Stomach (tissue), 8 donors: ENCODE measurements at regions not wholly inside any gene's neighbourhood (a gene's known extent, or its start where the extent isn't known, plus 50 kb on each side); places are given as distances from the start of the nearest gene placed in this dataset.

ENCODE experiments used
- DNase-seq, 2 donors: peaks; one replicate each; pipeline versions ENCODE4 v3.0.0 to v3.0.0-alpha.2; 2013 to 2019
- H3K27ac ChIP-seq, 5 donors: fragments of 200-600 bp in 4 of 5; sonication (generic) in 4 of 5; one replicate each; pipeline ENCODE4 v1.5.1; 2013 to 2019; ENCODE audit warnings: mild to moderate bottlenecking in 1 of 5, moderate library complexity in 1 of 5
- H3K27me3 ChIP-seq, 3 donors: fragments of 200-600 bp; sonication (generic); one replicate each; pipeline ENCODE4 v1.5.1; 2017 to 2019; ENCODE audit warnings: mixed run types in 1 of 3
- H3K36me3 ChIP-seq, 4 donors: fragments of 200-600 bp; sonication (generic); 1 replicate in 3 of 4; 2 replicates in 1 of 4; pipeline ENCODE4 v1.5.1; 2016 to 2019
- H3K4me1 ChIP-seq, 4 donors: fragments of 200-600 bp; sonication (generic); one replicate each; pipeline ENCODE4 v1.5.1; 2016 to 2019
- H3K4me3 ChIP-seq, 4 donors: fragments of 200-600 bp; sonication (generic) in 3 of 4; one replicate each; pipeline ENCODE4 v1.5.1; 2016 to 2019; ENCODE audit warnings: mild to moderate bottlenecking in 1 of 4
- H3K9me3 ChIP-seq, 4 donors: fragments of 200-600 bp; sonication (generic); one replicate each; pipeline ENCODE4 v1.5.1; 2016 to 2019
- EP300 ChIP-seq: sonication (generic); formaldehyde crosslinking; IDR thresholded peaks from one replicate; pipeline ENCODE4 v1.6.1; 2017; ENCODE audit warnings: antibody characterized with exemption
- POLR2A ChIP-seq, 4 donors: fragments of 450-650 bp; IDR thresholded peaks; one replicate each; pipeline ENCODE4 v1.6.1; 2016; ENCODE audit warnings: antibody characterized with exemption in 4 of 4, control low read depth in 2 of 4, mild to moderate bottlenecking in 1 of 4, moderate library complexity in 1 of 4
- POLR2AphosphoS5 ChIP-seq, 3 donors: sonication (generic); formaldehyde crosslinking; IDR thresholded peaks; one replicate each; pipeline ENCODE4 v1.6.1; 2016; ENCODE audit warnings: antibody characterized with exemption in 3 of 3
- WGBS, 5 donors: extraction: QIAGEN DNeasy Blood & Tissue Kit in 3 of 5; methylation state at CpG; one replicate each; pipeline versions ENCODE4 v1.1.5 to v1.1.7; 2013 to 2018; 5-methylcytosine and 5-hydroxymethylcytosine counted together
- intact Hi-C: fragments of 100-400 bp; cut with DNase I; formaldehyde crosslinking; loops from one replicate; pipeline ENCODE4 v1.15.1; 2023; ENCODE audit warnings: low total_unique reads
- TF ChIP-seq, protein P1 (sequence below), 7 experiments: fragments of 450-650 bp in 4 of 7; fragments of 200-600 bp in 3 of 7; sonication (generic) in 3 of 7; IDR thresholded peaks; one replicate each; pipeline ENCODE4 v1.5.1; 2016 to 2019; ENCODE audit warnings: antibody characterized with exemption in 7 of 7, control low read depth in 2 of 7, mild to moderate bottlenecking in 1 of 7
- donor health status: healthy with polysubstance abuse.
- donor health status: Bipolar disorder and iron deficiency.
- donor health status: healthy.

DNA sequence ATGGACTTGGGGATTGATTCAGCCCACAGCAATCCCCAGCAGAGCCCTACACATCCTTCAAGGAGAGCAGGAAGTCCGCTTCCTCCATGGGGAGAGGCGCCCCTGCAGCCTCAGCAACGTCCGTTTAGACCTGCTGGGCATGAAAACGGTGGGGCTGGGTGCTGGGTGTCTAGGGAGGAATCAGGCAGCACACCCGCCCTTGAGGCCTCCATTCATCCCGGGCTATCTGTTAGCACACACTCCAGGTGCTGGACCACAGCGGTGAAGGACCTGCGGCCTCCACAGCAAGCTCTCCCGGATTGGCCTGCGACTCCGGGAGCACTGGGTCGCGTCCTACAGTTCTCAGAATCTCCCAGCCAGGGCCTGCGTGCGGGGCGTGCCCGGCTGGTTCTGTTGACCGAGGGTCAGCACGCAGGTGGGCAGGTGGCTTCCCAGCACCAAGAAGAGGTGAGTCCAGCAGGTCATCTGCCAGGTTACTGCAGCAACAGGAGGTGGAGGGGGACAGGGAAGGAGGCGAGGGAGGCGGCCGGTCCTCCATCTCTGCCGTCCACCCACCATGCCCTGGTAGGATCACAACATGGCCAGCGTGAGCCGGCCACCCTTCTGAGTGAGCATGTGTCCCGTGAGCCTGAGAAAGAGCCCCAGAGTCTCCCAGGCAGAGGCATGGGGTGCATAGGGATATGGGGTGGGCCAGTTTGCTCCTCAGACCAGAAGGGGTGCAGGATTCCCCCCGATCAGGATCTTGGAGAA, 96.6 kb downstream of the RIPK4 start:
- no peak for DNase-seq
- Histone ChIP-seq H3K4me1 (peaks cover 0 to 1% (median under 1%) of the 10 kb centered on the region in 4 donors), H3K9me3 (no peaks in the 10 kb centered on the region), H3K27me3 (peaks cover 0 to 31% (median 0%) of the 10 kb centered on the region in 3 donors), H3K27ac (no peak overlapping the region), H3K36me3 (no peaks in the 10 kb centered on the region), H3K4me3 (no peak overlapping the region)
- TF ChIP-seq, protein P1, sequence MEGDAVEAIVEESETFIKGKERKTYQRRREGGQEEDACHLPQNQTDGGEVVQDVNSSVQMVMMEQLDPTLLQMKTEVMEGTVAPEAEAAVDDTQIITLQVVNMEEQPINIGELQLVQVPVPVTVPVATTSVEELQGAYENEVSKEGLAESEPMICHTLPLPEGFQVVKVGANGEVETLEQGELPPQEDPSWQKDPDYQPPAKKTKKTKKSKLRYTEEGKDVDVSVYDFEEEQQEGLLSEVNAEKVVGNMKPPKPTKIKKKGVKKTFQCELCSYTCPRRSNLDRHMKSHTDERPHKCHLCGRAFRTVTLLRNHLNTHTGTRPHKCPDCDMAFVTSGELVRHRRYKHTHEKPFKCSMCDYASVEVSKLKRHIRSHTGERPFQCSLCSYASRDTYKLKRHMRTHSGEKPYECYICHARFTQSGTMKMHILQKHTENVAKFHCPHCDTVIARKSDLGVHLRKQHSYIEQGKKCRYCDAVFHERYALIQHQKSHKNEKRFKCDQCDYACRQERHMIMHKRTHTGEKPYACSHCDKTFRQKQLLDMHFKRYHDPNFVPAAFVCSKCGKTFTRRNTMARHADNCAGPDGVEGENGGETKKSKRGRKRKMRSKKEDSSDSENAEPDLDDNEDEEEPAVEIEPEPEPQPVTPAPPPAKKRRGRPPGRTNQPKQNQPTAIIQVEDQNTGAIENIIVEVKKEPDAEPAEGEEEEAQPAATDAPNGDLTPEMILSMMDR (IDR thresholded peaks at IDR 0.05) = no peak
- TF ChIP-seq POLR2AphosphoS5 (IDR thresholded peaks at IDR 0.05) = no peak
- TF ChIP-seq POLR2A (IDR thresholded peaks at IDR 0.05) = no peak
- TF ChIP-seq EP300 = no peak
- WGBS, 5 donors = 90 to 93% (median 91%) methylated on average over 27 to 28 of the region's 28 CpGs
- intact Hi-C loops = no loop called here

DNA sequence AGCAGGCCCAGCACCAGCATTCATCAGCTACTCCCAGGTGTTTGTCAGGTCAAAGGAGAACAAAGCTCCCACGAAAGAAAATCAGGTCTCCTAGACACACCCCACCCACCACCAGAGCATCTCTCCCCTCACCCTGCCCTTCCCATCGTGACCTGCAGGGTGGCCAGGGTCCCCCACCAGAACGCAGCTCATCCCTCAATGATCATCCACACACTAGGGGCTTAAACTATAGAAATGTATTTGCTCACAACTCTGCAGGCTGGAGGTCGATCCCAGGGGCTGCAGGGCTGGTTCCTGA, 97.4 kb downstream of the RIPK4 start:
- intact Hi-C loops = no loop called here
- no peaks in the 10 kb centered on the region for H3K9me3 ChIP-seq
- no peak overlapping the region for H3K27ac ChIP-seq
- peaks cover 0 to 31% (median 0%) of the 10 kb centered on the region in 3 donors for H3K27me3 ChIP-seq
- TF ChIP-seq POLR2A (IDR thresholded peaks at IDR 0.05) (no peak), EP300 (no peak), POLR2AphosphoS5 (IDR thresholded peaks at IDR 0.05) (no peak)
- TF ChIP-seq, protein P1 (IDR thresholded peaks at IDR 0.05) = no peak
- DNase-seq = no peak
- no peak overlapping the region for H3K4me3 ChIP-seq
- no peaks in the 10 kb centered on the region for H3K36me3 ChIP-seq
- 69 to 85% (median 81%) methylated on average over 4 of the region's 4 CpGs for WGBS, 5 donors
- peaks cover 3 to 9% (median 6%) of the 10 kb centered on the region in 4 donors for H3K4me1 ChIP-seq

GRCh38 chr21:41668686-41669532, 97.9 kb downstream of the RIPK4 start:
- Histone ChIP-seq H3K36me3 (no peaks in the 10 kb centered on the region), H3K27me3 (peaks cover 0 to 29% (median 0%) of the 10 kb centered on the region in 3 donors), H3K4me3 (no peak overlapping the region), H3K9me3 (no peaks in the 10 kb centered on the region), H3K27ac (no peak overlapping the region), H3K4me1 (peaks cover 6 to 15% (median 9%) of the 10 kb centered on the region in 4 donors)
- intact Hi-C loops = no loop called here
- 86 to 91% (median 90%) methylated on average over 22 to 26 of the region's 26 CpGs for WGBS, 5 donors
- no peak for TF ChIP-seq EP300
- no peak for TF ChIP-seq POLR2AphosphoS5 (IDR thresholded peaks at IDR 0.05)
- TF ChIP-seq POLR2A (IDR thresholded peaks at IDR 0.05) = no peak
- TF ChIP-seq, protein P1 (IDR thresholded peaks at IDR 0.05) = no peak
- DNase-seq = peak in 1 of 2 donors; percentile 23

DNA sequence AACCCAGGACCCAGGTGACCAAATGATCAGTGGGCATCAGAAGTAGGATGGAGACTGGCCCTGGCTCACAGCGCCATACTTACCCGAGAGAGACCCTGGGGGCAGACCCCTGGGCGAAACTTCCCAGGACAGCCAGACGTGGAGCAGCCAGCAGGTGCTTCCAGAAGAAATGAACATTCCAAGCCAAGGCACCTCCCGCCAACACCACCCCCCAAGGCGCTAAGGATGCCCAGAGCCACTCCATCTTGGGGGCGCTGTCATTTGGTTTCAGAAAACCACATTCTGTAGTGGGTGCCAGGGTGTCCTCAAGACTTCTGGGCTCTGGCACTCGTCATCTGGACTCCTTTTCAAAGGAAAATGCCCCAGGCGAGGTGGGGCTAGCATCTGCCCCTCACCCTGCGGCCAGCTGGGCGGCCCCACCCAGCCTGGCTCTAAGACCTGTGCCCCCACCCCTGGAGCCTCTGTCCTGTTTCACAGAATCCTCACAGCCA, 98.8 kb downstream of the RIPK4 start:
- 91 to 96% (median 95%) methylated on average over 11 of the region's 11 CpGs for WGBS, 5 donors
- H3K4me1 ChIP-seq = peaks cover 6 to 17% (median 9%) of the 10 kb centered on the region in 4 donors
- H3K27me3 ChIP-seq = peaks cover 0 to 21% (median 0%) of the 10 kb centered on the region in 3 donors
- intact Hi-C loops = no loop called here
- no peak for DNase-seq
- no peaks in the 10 kb centered on the region for H3K9me3 ChIP-seq
- no peak overlapping the region for H3K27ac ChIP-seq
- no peak for TF ChIP-seq EP300
- TF ChIP-seq, protein P1 (IDR thresholded peaks at IDR 0.05) = no peak
- no peak for TF ChIP-seq POLR2A (IDR thresholded peaks at IDR 0.05)
- TF ChIP-seq POLR2AphosphoS5 (IDR thresholded peaks at IDR 0.05) = no peak
- H3K36me3 ChIP-seq = no peaks in the 10 kb centered on the region
- no peak overlapping the region for H3K4me3 ChIP-seq
